GM12874 (cell line): ENCODE measurements at regions not wholly inside any gene's neighbourhood (a gene's known extent, or its start where the extent isn't known, plus 50 kb on each side); places are given as distances from the start of the nearest gene placed in this dataset.

Experiments used
- CTCF ChIP-seq: IDR thresholded peaks from 2 replicates; pipeline ENCODE4 v1.5.1; 2011; ENCODE audit warnings: low read depth, mild to moderate bottlenecking, control low read depth, low read length, moderate library complexity; ENCODE audit not compliant: insufficient read depth

- no peak for TF ChIP-seq CTCF
These were observed 199.0 kb downstream of the SAMD5 start for GRCh38 chr6:147707524-147707923.

- no peak for TF ChIP-seq CTCF
These were observed 199.7 kb downstream of the SAMD5 start for GRCh38 chr6:147708170-147708569.

GRCh38 chr6:147709396-147710272 is 201.1 kb downstream of the SAMD5 start:
- TF ChIP-seq CTCF = no peak

GRCh38 chr6:147710890-147711289 is 202.4 kb downstream of the SAMD5 start:
- no peak for TF ChIP-seq CTCF

GRCh38 chr6:147711476-147711875 is 203.0 kb downstream of the SAMD5 start:
- TF ChIP-seq CTCF = no peak

GRCh38 chr6:147712841-147713240 is 204.4 kb downstream of the SAMD5 start:
- no peak for TF ChIP-seq CTCF

- no peak for TF ChIP-seq CTCF
These were observed 206.5 kb downstream of the SAMD5 start for GRCh38 chr6:147715035-147715434.
